Common myeloid progenitor, CD34-positive (primary cell): ENCODE measurements at regions not wholly inside any gene's neighbourhood (a gene's known extent, or its start where the extent isn't known, plus 50 kb on each side); places are given as distances from the start of the nearest gene placed in this dataset.
A peak's percentile ranks its signal among the peaks of the same experiment; 100 is the strongest.

Experiments used
- CTCF ChIA-PET: fragments of 350-600 bp; sonication (Branson Sonifier 250); formaldehyde crosslinking; loops from one replicate; lab custom pipeline; 2021; ENCODE audit warnings: antibody characterized with exemption; lab: Charles Lee
- POLR2A ChIA-PET: fragments of 350-600 bp; sonication (Branson Sonifier 250); formaldehyde crosslinking; loops from one replicate; lab custom pipeline; 2021; ENCODE audit warnings: antibody characterized with exemption; lab: Charles Lee
- DNase-seq, 3 donors: peaks; one replicate each; pipeline versions ENCODE4 v3.0.0 to v3.0.0-alpha.2; 2013
- H3K27ac ChIP-seq, 2 experiments: 1 replicate in 1 of 2; 2 replicates in 1 of 2; pipeline ENCODE4 v1.7.0; 2013; ENCODE audit warnings: inconsistent platforms in 2 of 2, low read length in 2 of 2, mild to moderate bottlenecking in 2 of 2, low read depth in 1 of 2, moderate library complexity in 1 of 2; ENCODE audit not compliant: severe bottlenecking in 2 of 2, insufficient read depth in 1 of 2, poor library complexity in 1 of 2
- H3K27me3 ChIP-seq, 5 experiments: replicated peaks in 2 of 5; 1 replicate in 3 of 5; 2 replicates in 2 of 5; pipeline versions ENCODE4 v1.6.1 to v1.7.0; 2013; ENCODE audit warnings: low read length in 4 of 5, mild to moderate bottlenecking in 2 of 5, moderate library complexity in 2 of 5, inconsistent platforms in 1 of 5; ENCODE audit not compliant: insufficient read depth in 5 of 5, control insufficient read depth in 4 of 5
- H3K36me3 ChIP-seq, 4 experiments: 1 replicate in 2 of 4; 2 replicates in 2 of 4; pipeline versions ENCODE4 v1.6.1 to v1.7.0; 2013; ENCODE audit warnings: low read length in 3 of 4, control low read depth in 1 of 4, mild to moderate bottlenecking in 1 of 4; ENCODE audit not compliant: control insufficient read depth in 4 of 4, insufficient read depth in 4 of 4
- H3K4me1 ChIP-seq, 4 experiments: 1 replicate in 3 of 4; 2 replicates in 1 of 4; pipeline versions ENCODE4 v1.6.1 to v1.7.1; 2013; ENCODE audit warnings: low read length in 3 of 4, mild to moderate bottlenecking in 3 of 4, control low read depth in 1 of 4, inconsistent platforms in 1 of 4, moderate library complexity in 1 of 4; ENCODE audit not compliant: control insufficient read depth in 4 of 4, insufficient read depth in 4 of 4; ENCODE audit errors: control extremely low read depth in 1 of 4
- H3K4me3 ChIP-seq, 7 experiments: 1 replicate in 4 of 7; 2 replicates in 3 of 7; pipeline versions ENCODE4 v1.5.1 to v1.7.0; 2013; ENCODE audit warnings: mild to moderate bottlenecking in 7 of 7, low read length in 6 of 7, moderate library complexity in 6 of 7, inconsistent platforms in 2 of 7, low read depth in 2 of 7, control low read depth in 1 of 7; ENCODE audit not compliant: insufficient read depth in 4 of 7, control insufficient read depth in 1 of 7; ENCODE audit errors: extremely low read depth in 1 of 7
- H3K9me3 ChIP-seq, 5 experiments: 1 replicate in 4 of 5; 2 replicates in 1 of 5; pipeline versions ENCODE4 v1.6.1 to v1.7.1; 2013; ENCODE audit warnings: low read length in 4 of 5, mild to moderate bottlenecking in 2 of 5, inconsistent platforms in 1 of 5, low read depth in 1 of 5, moderate library complexity in 1 of 5; ENCODE audit not compliant: control insufficient read depth in 4 of 5, insufficient read depth in 2 of 5; ENCODE audit errors: control extremely low read depth in 1 of 5
- WGBS: methylation state at CpG from one replicate; pipeline ENCODE4 v1.1.5; 2013; ENCODE audit not compliant: insufficient coverage; 5-methylcytosine and 5-hydroxymethylcytosine counted together

DNA sequence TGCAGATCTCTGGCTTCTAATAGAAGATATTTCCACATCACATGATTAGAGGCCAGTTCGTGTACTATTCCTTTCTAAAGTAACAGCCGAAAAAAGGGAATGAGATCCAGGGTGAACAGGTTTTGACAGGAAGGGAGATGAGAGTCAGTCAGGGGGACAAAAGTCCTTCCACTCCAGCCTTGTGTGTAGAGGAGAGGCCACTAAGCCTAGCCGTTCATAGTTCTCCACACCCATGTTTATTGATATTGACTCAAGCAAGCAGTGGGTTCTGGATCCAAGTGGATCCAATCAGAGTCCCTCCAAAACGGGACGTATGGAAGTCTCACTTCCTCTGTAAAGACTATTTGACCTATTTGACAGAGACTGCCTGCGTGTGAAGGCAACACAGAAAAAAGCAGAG, 80.4 kb upstream of the LRIG1 start:
- 93% methylated on average over 6 of the region's 6 CpGs for WGBS

DNA sequence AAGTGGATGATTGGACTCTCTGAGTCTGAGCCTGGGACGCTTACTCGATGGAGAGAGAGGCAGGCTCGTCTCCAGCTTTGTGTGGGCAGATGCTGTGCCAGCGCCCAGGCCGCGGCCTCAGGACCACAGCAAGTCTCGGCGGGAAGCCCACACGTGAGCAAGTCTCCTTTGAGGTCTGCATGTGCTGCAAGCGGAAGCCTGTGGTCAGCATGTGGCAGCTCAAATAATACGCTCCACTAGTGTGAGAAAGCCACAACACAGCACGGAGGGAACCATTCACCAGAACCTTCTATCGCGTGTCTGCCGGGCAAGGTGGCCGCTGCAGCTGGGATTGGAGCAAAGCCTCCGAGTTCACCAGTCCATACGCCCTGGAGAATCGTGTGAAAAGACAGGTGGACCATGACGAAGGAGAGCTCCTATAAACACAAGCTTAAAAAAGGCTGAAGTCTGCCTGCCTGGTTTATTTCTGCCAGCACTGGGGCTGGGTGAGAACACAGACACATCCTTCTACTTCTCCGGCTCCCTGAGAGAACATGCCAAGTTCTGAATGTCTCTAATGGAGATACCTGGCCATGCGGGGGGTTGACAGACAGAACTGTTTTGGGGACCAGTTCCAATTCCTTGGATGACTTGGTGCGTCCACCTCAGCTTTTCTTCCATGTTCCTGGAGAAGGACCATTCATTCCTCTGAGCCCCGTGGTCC, 82.0 kb upstream of the LRIG1 start:
- WGBS = 89% methylated on average over 23 of the region's 24 CpGs
- POLR2A ChIA-PET = no interaction called here
- no peak overlapping the region for H3K27ac ChIP-seq
- peaks cover 0 to 4% (median 2%) of the 10 kb centered on the region in 5 experiments for H3K9me3 ChIP-seq
- no peaks in the 10 kb centered on the region for H3K27me3 ChIP-seq
- H3K36me3 ChIP-seq = no peaks in the 10 kb centered on the region
- CTCF ChIA-PET = no interaction called here
- no peak overlapping the region for H3K4me3 ChIP-seq
- no peaks in the 10 kb centered on the region for H3K4me1 ChIP-seq
- peak; percentile 4 to 48 (median 31) for DNase-seq

More for the DNA sequence above, 80.4 kb upstream of the LRIG1 start:
- H3K9me3 ChIP-seq = peaks cover 0 to 4% (median 2%) of the 10 kb centered on the region in 5 experiments
- no peak for DNase-seq
- H3K27me3 ChIP-seq = no peaks in the 10 kb centered on the region
- CTCF ChIA-PET = no interaction called here
- H3K36me3 ChIP-seq = no peaks in the 10 kb centered on the region
- H3K4me3 ChIP-seq = no peak overlapping the region
- no peak overlapping the region for H3K27ac ChIP-seq
- POLR2A ChIA-PET = no interaction called here
- H3K4me1 ChIP-seq = no peaks in the 10 kb centered on the region

DNA sequence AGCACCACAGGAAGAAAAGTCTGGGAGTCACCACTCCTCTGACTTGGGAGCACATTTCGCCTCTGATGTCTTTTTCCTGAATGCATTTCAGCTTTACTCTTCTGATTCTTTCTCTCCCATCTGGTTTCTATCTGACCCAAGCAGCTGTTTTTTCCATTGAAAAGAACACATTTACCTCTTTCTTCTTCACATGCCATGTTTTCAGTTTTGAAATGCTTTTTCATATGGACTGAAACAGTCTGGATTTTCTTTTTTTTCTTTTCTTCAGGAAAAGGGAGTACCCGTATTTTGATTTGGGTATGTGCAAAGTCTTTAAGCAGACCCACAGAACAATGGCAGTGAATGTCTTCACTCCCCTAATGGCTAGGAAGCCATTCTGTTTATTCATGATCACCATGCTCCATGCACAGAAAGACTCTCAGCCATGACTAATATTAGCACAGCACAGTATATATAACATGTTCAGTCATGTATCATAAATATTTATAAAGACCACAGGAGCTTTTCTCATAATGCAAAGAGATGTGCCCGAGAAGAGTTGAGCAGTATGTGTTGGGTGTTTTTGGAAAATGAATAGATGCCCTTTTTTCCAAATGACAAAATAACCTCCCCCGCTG, 82.7 kb upstream of the LRIG1 start:
- Histone ChIP-seq H3K27me3 (no peaks in the 10 kb centered on the region), H3K4me1 (no peaks in the 10 kb centered on the region), H3K36me3 (no peaks in the 10 kb centered on the region), H3K9me3 (peaks cover 0 to 4% (median 2%) of the 10 kb centered on the region in 5 experiments), H3K4me3 (no peak overlapping the region), H3K27ac (no peak overlapping the region)
- ChIA-PET CTCF (no interaction called here), POLR2A (no interaction called here)
- DNase-seq = no peak
- 100% methylated on average over 1 of the region's 4 CpGs for WGBS

DNA sequence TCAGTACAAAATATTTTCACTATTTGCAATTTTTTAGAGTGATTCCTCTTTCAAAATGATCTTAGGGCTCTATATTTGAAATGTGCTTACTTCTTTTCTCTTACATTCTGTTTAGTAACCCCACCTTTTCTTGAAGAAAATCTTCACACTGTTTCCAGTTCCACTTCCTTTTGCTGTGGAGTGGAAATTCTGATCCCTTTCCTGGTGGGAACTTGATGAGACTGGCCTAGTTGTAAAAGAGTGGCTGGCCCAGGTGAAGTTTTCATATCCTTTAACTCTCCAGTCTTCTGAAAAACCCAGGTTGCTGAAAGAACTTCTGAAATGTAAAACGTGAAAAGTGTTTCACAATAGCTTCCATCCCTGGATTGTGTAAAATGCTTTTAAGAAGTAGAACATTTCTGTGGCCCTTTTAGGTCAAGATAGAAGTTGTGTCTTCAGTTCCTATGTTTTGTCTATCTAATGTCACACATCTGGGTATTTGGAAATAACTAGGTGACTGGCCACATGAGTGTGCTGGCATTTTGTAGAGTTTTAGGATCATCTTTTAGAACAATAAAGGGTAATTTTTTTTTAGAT, 84.8 kb upstream of the LRIG1 start:
- WGBS = 100% methylated on average over 1 of the region's 1 CpG
- POLR2A ChIA-PET = no interaction called here
- CTCF ChIA-PET = no interaction called here

DNA sequence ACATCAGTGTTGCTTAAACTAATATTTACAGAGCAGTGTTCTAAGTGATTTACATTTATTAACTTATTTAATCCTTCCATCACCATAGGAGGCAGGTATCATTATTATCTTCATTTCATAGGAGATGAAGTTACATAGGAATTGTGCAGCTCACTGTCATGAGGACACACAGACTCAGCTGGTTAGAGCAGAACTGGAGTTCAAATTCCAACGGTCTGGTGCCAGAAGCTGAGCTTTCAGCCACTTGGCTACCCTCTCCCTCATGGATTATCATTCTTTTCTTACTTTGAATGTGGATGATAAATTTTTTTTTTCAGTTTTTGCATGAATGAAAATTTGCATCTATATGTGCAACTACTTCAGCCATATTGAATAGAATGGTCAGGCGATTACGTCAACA, 86.0 kb upstream of the LRIG1 start:
- CTCF ChIA-PET = no interaction called here
- no peak overlapping the region for H3K27ac ChIP-seq
- POLR2A ChIA-PET = no interaction called here
- H3K4me1 ChIP-seq = no peaks in the 10 kb centered on the region
- no peak overlapping the region for H3K4me3 ChIP-seq
- peaks cover 0 to 5% (median 0%) of the 10 kb centered on the region in 5 experiments for H3K27me3 ChIP-seq
- WGBS = 100% methylated on average over 2 of the region's 3 CpGs
- H3K36me3 ChIP-seq = no peaks in the 10 kb centered on the region
- H3K9me3 ChIP-seq = peaks cover 0 to 2% (median 0%) of the 10 kb centered on the region in 5 experiments
- no peak for DNase-seq

More for the DNA sequence above, 84.8 kb upstream of the LRIG1 start:
- Histone ChIP-seq H3K4me3 (no peak overlapping the region), H3K27ac (no peak overlapping the region), H3K9me3 (peaks cover 0 to 2% (median 0%) of the 10 kb centered on the region in 5 experiments), H3K27me3 (no peaks in the 10 kb centered on the region), H3K4me1 (no peaks in the 10 kb centered on the region), H3K36me3 (no peaks in the 10 kb centered on the region)
- DNase-seq = no peak

DNA sequence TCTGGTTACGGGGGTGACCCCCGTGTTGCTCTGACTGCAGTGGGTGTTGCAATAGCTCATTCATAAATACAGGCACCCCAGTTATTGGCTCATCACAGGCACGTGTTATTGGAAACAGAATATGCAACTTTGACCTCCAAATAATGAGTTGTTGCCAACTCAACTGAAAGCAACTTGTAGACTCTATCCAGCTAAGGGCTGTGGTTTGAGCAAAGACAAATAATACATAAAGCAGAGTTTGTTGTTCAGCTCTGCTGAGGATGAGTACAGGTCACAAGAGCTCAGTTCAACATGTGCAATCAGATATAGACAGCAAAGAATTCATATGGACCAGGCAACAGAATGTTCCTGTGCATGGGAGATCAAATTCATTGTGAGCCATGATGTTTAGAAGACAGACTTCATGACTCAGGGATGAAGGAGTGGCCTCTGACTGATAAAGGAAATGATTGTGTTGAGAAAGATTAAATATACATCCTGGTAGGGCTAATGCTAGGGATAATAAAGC, 87.6 kb upstream of the LRIG1 start:
- no peak overlapping the region for H3K27ac ChIP-seq
- WGBS = 100% methylated on average over 2 of the region's 3 CpGs
- H3K4me3 ChIP-seq = no peak overlapping the region
- H3K4me1 ChIP-seq = no peaks in the 10 kb centered on the region
- H3K27me3 ChIP-seq = peaks cover 0 to 10% (median 0%) of the 10 kb centered on the region in 5 experiments
- no peaks in the 10 kb centered on the region for H3K9me3 ChIP-seq
- DNase-seq = no peak
- no peaks in the 10 kb centered on the region for H3K36me3 ChIP-seq
- ChIA-PET CTCF (interaction anchor here (1.5 kb wide), 1 partner anchor 12 kb away, joined by 5 read pairs; no protein-coding TSS in a partner anchor), POLR2A (no interaction called here)
